ENCODE measurements at regions not wholly inside any gene's neighbourhood (a gene's known extent, or its start where the extent isn't known, plus 50 kb on each side); places are given as distances from the start of the nearest gene placed in this dataset.

DNA sequence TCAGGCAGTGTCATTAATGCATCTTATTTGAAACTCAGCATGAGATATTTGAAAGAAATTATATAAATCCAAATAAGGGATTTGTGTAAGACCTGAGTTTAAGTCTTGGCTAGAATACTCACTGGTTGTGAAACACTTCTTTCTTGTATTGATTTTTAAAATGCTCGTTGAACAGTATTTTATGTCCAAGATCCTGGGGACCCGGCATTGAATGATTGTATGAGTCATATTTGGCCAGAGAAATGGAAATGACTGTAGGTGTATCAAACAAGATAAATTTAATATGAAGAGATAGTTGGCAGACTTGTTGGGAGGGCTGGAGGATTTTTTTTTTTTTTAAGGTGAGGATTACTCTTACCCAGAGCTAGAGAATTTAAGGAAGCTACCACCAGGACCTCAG, 606.1 kb upstream of the CPEB2 start:
- Histone ChIP-seq H3K4me3 (ENCODE audit: low read length) (no peak overlapping the region), H3K9me3 (ENCODE audit: control insufficient read depth, insufficient read depth, low read length) (no peaks in the 10 kb centered on the region), H3K27ac (ENCODE audit: low read length) (no peak overlapping the region), H3K4me1 (ENCODE audit: control insufficient read depth, insufficient read depth, low read length) (no peaks in the 10 kb centered on the region), H3K36me3 (ENCODE audit: control insufficient read depth, insufficient read depth, low read length) (no peaks in the 10 kb centered on the region), H3K27me3 (ENCODE audit: control insufficient read depth, insufficient read depth, low read length) (no peaks in the 10 kb centered on the region)
- H3K4me3 Mint-ChIP-seq = no peak overlapping the region
- WGBS (ENCODE audit: insufficient coverage) = 80% methylated on average over 2 of the region's 2 CpGs
- H3K9me3 Mint-ChIP-seq = peaks cover 4 to 6% of the 10 kb centered on the region in 2 donors
- DNase-seq (no peak), ATAC-seq (no peak)
- H3K27me3 Mint-ChIP-seq (ENCODE audit: low read depth in 2 of 2) = no peaks in the 10 kb centered on the region
- intact Hi-C loops (cut with micrococcal nuclease) = no loop called here
- H3K4me1 Mint-ChIP-seq = no peaks in the 10 kb centered on the region
- H3K27ac Mint-ChIP-seq = no peak overlapping the region
- TF ChIP-seq, protein P1, sequence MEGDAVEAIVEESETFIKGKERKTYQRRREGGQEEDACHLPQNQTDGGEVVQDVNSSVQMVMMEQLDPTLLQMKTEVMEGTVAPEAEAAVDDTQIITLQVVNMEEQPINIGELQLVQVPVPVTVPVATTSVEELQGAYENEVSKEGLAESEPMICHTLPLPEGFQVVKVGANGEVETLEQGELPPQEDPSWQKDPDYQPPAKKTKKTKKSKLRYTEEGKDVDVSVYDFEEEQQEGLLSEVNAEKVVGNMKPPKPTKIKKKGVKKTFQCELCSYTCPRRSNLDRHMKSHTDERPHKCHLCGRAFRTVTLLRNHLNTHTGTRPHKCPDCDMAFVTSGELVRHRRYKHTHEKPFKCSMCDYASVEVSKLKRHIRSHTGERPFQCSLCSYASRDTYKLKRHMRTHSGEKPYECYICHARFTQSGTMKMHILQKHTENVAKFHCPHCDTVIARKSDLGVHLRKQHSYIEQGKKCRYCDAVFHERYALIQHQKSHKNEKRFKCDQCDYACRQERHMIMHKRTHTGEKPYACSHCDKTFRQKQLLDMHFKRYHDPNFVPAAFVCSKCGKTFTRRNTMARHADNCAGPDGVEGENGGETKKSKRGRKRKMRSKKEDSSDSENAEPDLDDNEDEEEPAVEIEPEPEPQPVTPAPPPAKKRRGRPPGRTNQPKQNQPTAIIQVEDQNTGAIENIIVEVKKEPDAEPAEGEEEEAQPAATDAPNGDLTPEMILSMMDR (IDR thresholded peaks at IDR 0.05) = no peak
- no peaks in the 10 kb centered on the region for H3K36me3 Mint-ChIP-seq

GRCh38 chr4:14399848-14400247, 602.4 kb upstream of the CPEB2 start:
- Mint-ChIP-seq H3K4me3 (no peak overlapping the region), H3K27ac (no peak overlapping the region), H3K4me1 (no peaks in the 10 kb centered on the region), H3K27me3 (ENCODE audit: low read depth in 2 of 2) (no peaks in the 10 kb centered on the region), H3K9me3 (peaks cover 7 to 9% of the 10 kb centered on the region in 2 donors), H3K36me3 (no peaks in the 10 kb centered on the region)
- DNase-seq (no peak), ATAC-seq (no peak)
- intact Hi-C loops (cut with micrococcal nuclease) = no loop called here
- Histone ChIP-seq H3K27ac (ENCODE audit: low read length) (no peak overlapping the region), H3K36me3 (ENCODE audit: control insufficient read depth, insufficient read depth, low read length) (no peaks in the 10 kb centered on the region), H3K4me3 (ENCODE audit: low read length) (no peak overlapping the region), H3K4me1 (ENCODE audit: control insufficient read depth, insufficient read depth, low read length) (no peaks in the 10 kb centered on the region), H3K9me3 (ENCODE audit: control insufficient read depth, insufficient read depth, low read length) (no peaks in the 10 kb centered on the region), H3K27me3 (ENCODE audit: control insufficient read depth, insufficient read depth, low read length) (no peaks in the 10 kb centered on the region)
- TF ChIP-seq, protein P1 (IDR thresholded peaks at IDR 0.05) = no peak

DNA sequence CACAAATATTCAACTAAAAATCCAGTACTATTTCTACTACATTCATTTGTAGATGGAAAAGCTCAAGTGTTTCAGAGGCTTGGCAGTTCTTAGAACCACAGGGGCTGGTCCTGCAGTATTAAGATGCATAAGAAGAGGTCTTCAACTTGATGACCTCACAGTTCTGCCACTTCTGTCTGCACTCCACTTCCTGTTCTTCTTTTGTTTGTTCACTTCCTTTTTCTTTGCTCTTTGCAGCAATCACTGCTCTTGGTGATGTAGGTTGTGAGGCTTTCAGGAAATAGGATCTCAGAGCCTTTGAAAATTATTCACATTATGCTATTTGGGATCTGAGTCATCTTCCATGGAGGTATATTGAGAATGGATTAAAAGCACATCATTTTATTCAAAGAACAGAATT, 602.0 kb upstream of the CPEB2 start:
- Histone ChIP-seq H3K27me3 (ENCODE audit: control insufficient read depth, insufficient read depth, low read length) (no peaks in the 10 kb centered on the region), H3K9me3 (ENCODE audit: control insufficient read depth, insufficient read depth, low read length) (no peaks in the 10 kb centered on the region), H3K36me3 (ENCODE audit: control insufficient read depth, insufficient read depth, low read length) (no peaks in the 10 kb centered on the region), H3K4me1 (ENCODE audit: control insufficient read depth, insufficient read depth, low read length) (no peaks in the 10 kb centered on the region), H3K4me3 (ENCODE audit: low read length) (no peak overlapping the region), H3K27ac (ENCODE audit: low read length) (no peak overlapping the region)
- peaks cover 7 to 9% of the 10 kb centered on the region in 2 donors for H3K9me3 Mint-ChIP-seq
- no peaks in the 10 kb centered on the region for H3K36me3 Mint-ChIP-seq
- no peaks in the 10 kb centered on the region for H3K4me1 Mint-ChIP-seq
- TF ChIP-seq, protein P1 (IDR thresholded peaks at IDR 0.05) = no peak
- no peak overlapping the region for H3K4me3 Mint-ChIP-seq
- H3K27ac Mint-ChIP-seq = no peak overlapping the region
- DNase-seq (no peak), ATAC-seq (no peak)
- intact Hi-C loops (cut with micrococcal nuclease) = no loop called here
- H3K27me3 Mint-ChIP-seq (ENCODE audit: low read depth in 2 of 2) = no peaks in the 10 kb centered on the region

DNA sequence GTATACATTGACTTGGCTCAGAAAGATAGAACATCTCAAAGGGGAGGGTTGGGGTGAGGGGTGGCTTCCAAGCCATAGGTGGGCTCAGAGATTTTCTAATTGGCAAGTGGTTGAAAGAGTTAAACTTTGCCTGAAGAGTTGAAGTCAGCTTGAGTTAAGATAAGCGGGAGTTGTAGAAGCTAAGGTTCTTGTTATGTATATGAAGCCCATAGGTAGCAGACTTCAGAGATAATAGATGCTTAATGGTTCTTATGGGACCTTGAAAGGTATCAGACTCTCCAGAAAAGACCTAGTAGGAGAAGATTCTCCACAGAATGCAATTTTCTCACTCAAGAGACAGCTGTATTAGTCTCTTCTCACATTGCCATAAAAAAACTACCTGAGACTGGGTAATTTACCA, 599.1 kb upstream of the CPEB2 start:
- Histone ChIP-seq H3K9me3 (ENCODE audit: control insufficient read depth, insufficient read depth, low read length) (no peaks in the 10 kb centered on the region), H3K4me3 (ENCODE audit: low read length) (no peak overlapping the region), H3K36me3 (ENCODE audit: control insufficient read depth, insufficient read depth, low read length) (no peaks in the 10 kb centered on the region), H3K27ac (ENCODE audit: low read length) (no peak overlapping the region), H3K4me1 (ENCODE audit: control insufficient read depth, insufficient read depth, low read length) (no peaks in the 10 kb centered on the region), H3K27me3 (ENCODE audit: control insufficient read depth, insufficient read depth, low read length) (no peaks in the 10 kb centered on the region)
- peaks cover 7 to 9% of the 10 kb centered on the region in 2 donors for H3K9me3 Mint-ChIP-seq
- intact Hi-C loops (cut with micrococcal nuclease) = no loop called here
- TF ChIP-seq, protein P1 (IDR thresholded peaks at IDR 0.05) = no peak
- no peaks in the 10 kb centered on the region for H3K27me3 Mint-ChIP-seq (ENCODE audit: low read depth in 2 of 2)
- H3K36me3 Mint-ChIP-seq = no peaks in the 10 kb centered on the region
- 100% methylated on average over 1 of the region's 1 CpG for WGBS (ENCODE audit: insufficient coverage)
- H3K27ac Mint-ChIP-seq = no peak overlapping the region
- H3K4me1 Mint-ChIP-seq = no peaks in the 10 kb centered on the region
- ATAC-seq (no peak), DNase-seq (no peak)
- no peak overlapping the region for H3K4me3 Mint-ChIP-seq

All from natural killer cell (primary cell).